Tibial nerve (tissue), 3 donors: ENCODE measurements at regions not wholly inside any gene's neighbourhood (a gene's known extent, or its start where the extent isn't known, plus 50 kb on each side); places are given as distances from the start of the nearest gene placed in this dataset.

ENCODE experiments used
- POLR2A ChIP-seq, 2 donors: fragments of 450-650 bp; IDR thresholded peaks; one replicate each; pipeline ENCODE4 v1.6.1; 2017; ENCODE audit warnings: antibody characterized with exemption in 2 of 2, mild to moderate bottlenecking in 2 of 2, moderate library complexity in 2 of 2
- TF ChIP-seq, protein P1 (sequence below), 5 experiments: fragments of 200-600 bp in 3 of 5; fragments of 450-650 bp in 2 of 5; sonication (generic) in 3 of 5; IDR thresholded peaks; one replicate each; pipeline ENCODE4 v1.5.1; 2016 to 2019; ENCODE audit warnings: antibody characterized with exemption in 5 of 5, mild to moderate bottlenecking in 3 of 5, moderate library complexity in 2 of 5

DNA sequence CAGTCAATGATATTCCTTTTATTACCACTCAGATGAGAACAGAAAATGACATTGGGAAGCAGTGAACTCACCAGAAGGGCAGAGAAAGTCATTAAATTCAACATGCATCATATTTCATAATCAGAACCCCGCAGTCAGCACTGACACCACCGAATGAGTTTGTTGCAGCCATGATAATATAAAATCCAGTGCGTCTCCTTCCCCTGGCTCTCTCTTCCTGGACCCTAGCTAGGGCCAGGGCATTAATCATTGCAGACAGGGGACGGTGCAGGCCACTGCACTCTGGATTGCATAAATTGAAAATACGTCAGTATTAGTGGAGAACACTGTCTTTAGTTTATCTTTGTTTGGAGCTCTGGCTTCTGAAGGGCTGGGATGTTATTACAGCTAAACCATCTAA is 931.5 kb downstream of the TYW1 start:
- no peak for TF ChIP-seq POLR2A (IDR thresholded peaks at IDR 0.05)
- TF ChIP-seq, protein P1, sequence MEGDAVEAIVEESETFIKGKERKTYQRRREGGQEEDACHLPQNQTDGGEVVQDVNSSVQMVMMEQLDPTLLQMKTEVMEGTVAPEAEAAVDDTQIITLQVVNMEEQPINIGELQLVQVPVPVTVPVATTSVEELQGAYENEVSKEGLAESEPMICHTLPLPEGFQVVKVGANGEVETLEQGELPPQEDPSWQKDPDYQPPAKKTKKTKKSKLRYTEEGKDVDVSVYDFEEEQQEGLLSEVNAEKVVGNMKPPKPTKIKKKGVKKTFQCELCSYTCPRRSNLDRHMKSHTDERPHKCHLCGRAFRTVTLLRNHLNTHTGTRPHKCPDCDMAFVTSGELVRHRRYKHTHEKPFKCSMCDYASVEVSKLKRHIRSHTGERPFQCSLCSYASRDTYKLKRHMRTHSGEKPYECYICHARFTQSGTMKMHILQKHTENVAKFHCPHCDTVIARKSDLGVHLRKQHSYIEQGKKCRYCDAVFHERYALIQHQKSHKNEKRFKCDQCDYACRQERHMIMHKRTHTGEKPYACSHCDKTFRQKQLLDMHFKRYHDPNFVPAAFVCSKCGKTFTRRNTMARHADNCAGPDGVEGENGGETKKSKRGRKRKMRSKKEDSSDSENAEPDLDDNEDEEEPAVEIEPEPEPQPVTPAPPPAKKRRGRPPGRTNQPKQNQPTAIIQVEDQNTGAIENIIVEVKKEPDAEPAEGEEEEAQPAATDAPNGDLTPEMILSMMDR (IDR thresholded peaks at IDR 0.05), result no peak
